Trophoblast cell (in vitro differentiated cells and primary cell): ENCODE measurements at regions not wholly inside any gene's neighbourhood (a gene's known extent, or its start where the extent isn't known, plus 50 kb on each side); places are given as distances from the start of the nearest gene placed in this dataset.
A peak's percentile ranks its signal among the peaks of the same experiment; 100 is the strongest.

Experiments
- DNase-seq, 2 donors: peaks; one replicate each; pipeline ENCODE4 v3.0.0-alpha.2; 2016
- H2AFZ ChIP-seq: 2 replicates; pipeline ENCODE4 v1.6.1; 2013; ENCODE audit warnings: low read length, moderate library complexity, mild to moderate bottlenecking; ENCODE audit not compliant: insufficient read depth, poor library complexity
- H2AK5ac ChIP-seq: 2 replicates; pipeline ENCODE4 v1.6.1; 2013; ENCODE audit warnings: mild to moderate bottlenecking, low read length
- H2BK120ac ChIP-seq: 2 replicates; pipeline ENCODE4 v1.6.1; 2013; ENCODE audit warnings: low read length, mild to moderate bottlenecking, moderate library complexity; ENCODE audit not compliant: insufficient read depth, poor library complexity
- H2BK12ac ChIP-seq: 2 replicates; pipeline ENCODE4 v1.6.1; 2013; ENCODE audit warnings: mild to moderate bottlenecking, low read length, moderate library complexity
- H2BK5ac ChIP-seq: 2 replicates; pipeline ENCODE4 v1.6.1; 2013; ENCODE audit warnings: low read length, low read depth, moderate library complexity, mild to moderate bottlenecking; ENCODE audit not compliant: poor library complexity
- H3K14ac ChIP-seq: 2 replicates; pipeline ENCODE4 v1.6.1; 2013; ENCODE audit warnings: mild to moderate bottlenecking, low read length
- H3K18ac ChIP-seq: 2 replicates; pipeline ENCODE4 v1.6.1; 2013; ENCODE audit warnings: mild to moderate bottlenecking, low read length
- H3K23ac ChIP-seq: 2 replicates; pipeline ENCODE4 v1.6.1; 2013; ENCODE audit warnings: low read length
- H3K27ac ChIP-seq: 2 replicates; pipeline ENCODE4 v1.5.1; 2013; ENCODE audit warnings: low read depth, mild to moderate bottlenecking, inconsistent platforms, low read length, moderate library complexity
- H3K27me3 ChIP-seq: 2 replicates; pipeline ENCODE4 v1.6.1; 2013; ENCODE audit warnings: inconsistent platforms, mild to moderate bottlenecking, low read length, moderate library complexity; ENCODE audit not compliant: insufficient read depth
- H3K36me3 ChIP-seq, 2 experiments: 1 replicate in 1 of 2; 2 replicates in 1 of 2; pipeline ENCODE4 v1.6.1; 2013; ENCODE audit warnings: low read length in 2 of 2, mild to moderate bottlenecking in 2 of 2, moderate library complexity in 1 of 2; ENCODE audit not compliant: insufficient read depth in 2 of 2, control insufficient read depth in 1 of 2
- H3K4ac ChIP-seq: 2 replicates; pipeline ENCODE4 v1.6.1; 2013; ENCODE audit warnings: low read depth, mild to moderate bottlenecking, low read length, moderate library complexity
- H3K4me1 ChIP-seq, 2 experiments: 1 replicate in 1 of 2; 2 replicates in 1 of 2; pipeline ENCODE4 v1.6.1; 2013; ENCODE audit warnings: low read length in 2 of 2, mild to moderate bottlenecking in 2 of 2, moderate library complexity in 1 of 2; ENCODE audit not compliant: insufficient read depth in 2 of 2, control insufficient read depth in 1 of 2
- H3K4me2 ChIP-seq: 2 replicates; pipeline ENCODE4 v1.6.1; 2013; ENCODE audit warnings: inconsistent platforms, mild to moderate bottlenecking, low read length, moderate library complexity
- H3K4me3 ChIP-seq: 2 replicates; pipeline ENCODE4 v1.5.1; 2013; ENCODE audit warnings: mild to moderate bottlenecking, low read depth, low read length, inconsistent platforms
- H3K79me1 ChIP-seq: one replicate; pipeline ENCODE4 v1.6.1; 2013; ENCODE audit warnings: low read length
- H3K79me2 ChIP-seq: 2 replicates; pipeline ENCODE4 v1.6.1; 2013; ENCODE audit warnings: low read length, mild to moderate bottlenecking; ENCODE audit not compliant: control insufficient read depth, insufficient read depth, poor library complexity
- H3K9ac ChIP-seq: 2 replicates; pipeline ENCODE4 v1.6.1; 2013; ENCODE audit warnings: mild to moderate bottlenecking, low read length
- H3K9me3 ChIP-seq: 2 replicates; pipeline ENCODE4 v1.6.1; 2013; ENCODE audit warnings: low read depth, mild to moderate bottlenecking, control low read depth, inconsistent platforms, low read length; ENCODE audit not compliant: insufficient read depth
- H4K12ac ChIP-seq: 2 replicates; pipeline ENCODE4 v1.6.1; 2013; ENCODE audit warnings: low read depth, mild to moderate bottlenecking, low read length, moderate library complexity
- H4K8ac ChIP-seq: 2 replicates; pipeline ENCODE4 v1.6.1; 2013; ENCODE audit warnings: low read depth, mild to moderate bottlenecking, low read length, moderate library complexity
- H4K91ac ChIP-seq: one replicate; pipeline ENCODE4 v1.6.1; 2013; ENCODE audit warnings: low read depth, mild to moderate bottlenecking, low read length, moderate library complexity
- WGBS: extraction: QIAGEN DNeasy Blood & Tissue Kit; methylation state at CpG from one replicate; pipeline ENCODE4 v1.1.7; 2013; ENCODE audit warnings: missing lambda C conversion rate; ENCODE audit not compliant: insufficient read length, insufficient coverage; ENCODE audit errors: extremely low coverage; 5-methylcytosine and 5-hydroxymethylcytosine counted together

GRCh38 chr12:88342251-88342806 is 200.2 kb downstream of the TMTC3 start:
- Histone ChIP-seq H3K27ac (no peak overlapping the region), H3K79me1 (no peaks in the 10 kb centered on the region), H3K4me2 (no peak overlapping the region), H3K79me2 (no peaks in the 10 kb centered on the region), H4K12ac (no peak overlapping the region), H3K18ac (no peak overlapping the region), H3K4ac (no peak overlapping the region), H2BK120ac (no peak overlapping the region), H2BK5ac (no peak overlapping the region), H2AK5ac (no peak overlapping the region), H3K4me1 (no peaks in the 10 kb centered on the region), H4K8ac (no peak overlapping the region), H3K9ac (no peak overlapping the region), H3K4me3 (no peak overlapping the region), H2AFZ (no peak overlapping the region), H3K36me3 (no peaks in the 10 kb centered on the region), H4K91ac (no peak overlapping the region), H3K23ac (no peak overlapping the region), H2BK12ac (no peak overlapping the region), H3K14ac (no peak overlapping the region), H3K9me3 (no peaks in the 10 kb centered on the region), H3K27me3 (no peaks in the 10 kb centered on the region)
- DNase-seq = no peak

GRCh38 chr12:88351146-88351545 is 209.0 kb downstream of the TMTC3 start:
- H3K4me1 ChIP-seq = no peaks in the 10 kb centered on the region
- H3K4me3 ChIP-seq = no peak overlapping the region
- no peak overlapping the region for H2AFZ ChIP-seq
- no peak overlapping the region for H3K27ac ChIP-seq
- no peak overlapping the region for H3K9ac ChIP-seq
- H3K27me3 ChIP-seq = no peaks in the 10 kb centered on the region
- H3K14ac ChIP-seq = no peak overlapping the region
- no peak overlapping the region for H4K8ac ChIP-seq
- no peak overlapping the region for H4K91ac ChIP-seq
- no peaks in the 10 kb centered on the region for H3K79me2 ChIP-seq
- no peak overlapping the region for H2AK5ac ChIP-seq
- H2BK5ac ChIP-seq = no peak overlapping the region
- no peak for DNase-seq
- H2BK120ac ChIP-seq = no peak overlapping the region
- H2BK12ac ChIP-seq = no peak overlapping the region
- H3K4ac ChIP-seq = no peak overlapping the region
- H3K18ac ChIP-seq = no peak overlapping the region
- no peak overlapping the region for H3K4me2 ChIP-seq
- H3K36me3 ChIP-seq = no peaks in the 10 kb centered on the region
- H3K23ac ChIP-seq = no peak overlapping the region
- no peaks in the 10 kb centered on the region for H3K9me3 ChIP-seq
- H4K12ac ChIP-seq = no peak overlapping the region
- H3K79me1 ChIP-seq = no peaks in the 10 kb centered on the region

- Histone ChIP-seq H3K79me2 (no peaks in the 10 kb centered on the region), H3K4me1 (no peaks in the 10 kb centered on the region), H3K4me3 (no peak overlapping the region), H3K18ac (no peak overlapping the region), H2AFZ (no peak overlapping the region), H3K79me1 (no peaks in the 10 kb centered on the region), H3K27me3 (no peaks in the 10 kb centered on the region), H3K4ac (no peak overlapping the region), H2AK5ac (no peak overlapping the region), H2BK5ac (no peak overlapping the region), H3K14ac (no peak overlapping the region), H2BK120ac (no peak overlapping the region), H3K9ac (no peak overlapping the region), H3K27ac (no peak overlapping the region), H4K8ac (no peak overlapping the region), H4K91ac (no peak overlapping the region), H3K36me3 (no peaks in the 10 kb centered on the region), H3K9me3 (no peaks in the 10 kb centered on the region), H2BK12ac (no peak overlapping the region), H4K12ac (no peak overlapping the region), H3K23ac (no peak overlapping the region), H3K4me2 (no peak overlapping the region)
- DNase-seq = peak in 1 of 2 donors; percentile 69
- WGBS = no CpG with 5 or more reads among the region's 4 CpGs
These were observed 212.6 kb downstream of the TMTC3 start for GRCh38 chr12:88354691-88355090.

GRCh38 chr12:88360343-88360742 is 218.2 kb downstream of the TMTC3 start:
- H2AK5ac ChIP-seq = no peak overlapping the region
- no peak overlapping the region for H3K4me2 ChIP-seq
- H3K4me1 ChIP-seq = no peaks in the 10 kb centered on the region
- H3K27ac ChIP-seq = no peak overlapping the region
- H3K14ac ChIP-seq = no peak overlapping the region
- no peaks in the 10 kb centered on the region for H3K9me3 ChIP-seq
- no peaks in the 10 kb centered on the region for H3K36me3 ChIP-seq
- no peak overlapping the region for H2BK120ac ChIP-seq
- H4K8ac ChIP-seq = no peak overlapping the region
- H4K12ac ChIP-seq = no peak overlapping the region
- H2AFZ ChIP-seq = no peak overlapping the region
- H3K4me3 ChIP-seq = no peak overlapping the region
- WGBS = no CpG with 5 or more reads among the region's 1 CpG
- no peaks in the 10 kb centered on the region for H3K27me3 ChIP-seq
- H3K79me2 ChIP-seq = no peaks in the 10 kb centered on the region
- H3K18ac ChIP-seq = no peak overlapping the region
- no peak overlapping the region for H2BK5ac ChIP-seq
- no peak overlapping the region for H3K9ac ChIP-seq
- no peak overlapping the region for H3K4ac ChIP-seq
- H3K79me1 ChIP-seq = no peaks in the 10 kb centered on the region
- DNase-seq = no peak
- H3K23ac ChIP-seq = no peak overlapping the region
- no peak overlapping the region for H2BK12ac ChIP-seq
- no peak overlapping the region for H4K91ac ChIP-seq
